Kidney (tissue), 13 donors: ENCODE measurements at regions not wholly inside any gene's neighbourhood (a gene's known extent, or its start where the extent isn't known, plus 50 kb on each side); places are given as distances from the start of the nearest gene placed in this dataset.

Experiments
- DNase-seq, 5 donors: peaks; one replicate each; pipeline ENCODE4 v3.0.0-alpha.2; 2013 to 2020
- FAIRE-seq: peaks from 2 replicates; lab custom pipeline; 2012; peaks lifted over from hg19 to GRCh38; lab: Jason Lieb, UNC
- H3K27ac ChIP-seq, 2 donors: one replicate each; pipeline ENCODE4 v1.7.0; 2013; ENCODE audit warnings: low read depth in 2 of 2, low read length in 2 of 2, inconsistent platforms in 1 of 2
- H3K27me3 ChIP-seq: one replicate; pipeline ENCODE4 v1.7.1; 2013; ENCODE audit warnings: low read length, inconsistent platforms; ENCODE audit not compliant: control insufficient read depth, insufficient read depth
- H3K36me3 ChIP-seq, 3 donors: one replicate each; pipeline versions ENCODE4 v1.7.0 to v1.7.1; 2013; ENCODE audit warnings: low read length in 3 of 3, control low read depth in 1 of 3, inconsistent platforms in 1 of 3; ENCODE audit not compliant: insufficient read depth in 3 of 3, control insufficient read depth in 2 of 3
- H3K4me1 ChIP-seq, 3 donors: one replicate each; pipeline versions ENCODE4 v1.7.0 to v1.7.1; 2013; ENCODE audit warnings: low read length in 3 of 3, inconsistent platforms in 1 of 3, low read depth in 1 of 3; ENCODE audit not compliant: control insufficient read depth in 2 of 3, insufficient read depth in 2 of 3
- H3K4me3 ChIP-seq, 3 donors: one replicate each; pipeline versions ENCODE4 v1.7.0 to v1.8.1; 2013; ENCODE audit warnings: low read length in 3 of 3, control low read depth in 1 of 3, inconsistent platforms in 1 of 3
- H3K9ac ChIP-seq, 3 donors: one replicate each; pipeline versions ENCODE4 v1.7.0 to v1.7.1; 2013; ENCODE audit warnings: low read length in 3 of 3, control low read depth in 1 of 3, inconsistent platforms in 1 of 3
- H3K9me3 ChIP-seq, 3 donors: one replicate each; pipeline versions ENCODE4 v1.7.0 to v1.7.1; 2013; ENCODE audit warnings: low read length in 3 of 3, control low read depth in 1 of 3, inconsistent platforms in 1 of 3; ENCODE audit not compliant: control insufficient read depth in 2 of 3, insufficient read depth in 1 of 3
- intact Hi-C: fragments of 100-400 bp; cut with DNase I; formaldehyde crosslinking; loops from one replicate; pipeline ENCODE4 v1.11.1; 2022
- TF ChIP-seq, protein P1 (sequence below): IDR thresholded peaks from 3 replicates; pipeline ENCODE4 v1.5.1; 2012; ENCODE audit warnings: mild to moderate bottlenecking, moderate library complexity, borderline replicate concordance; ENCODE audit not compliant: insufficient read depth; ENCODE audit errors: extremely low read depth
- donor health status: control.
- donor health status: control.
- donor health status: control.
- donor health status: control.
- donor health status: control.
- donor health status: DM: yes; HTN: yes; CAD: no.
- donor health status: Normal renal cell carcinoma (clear cell type).

DNA sequence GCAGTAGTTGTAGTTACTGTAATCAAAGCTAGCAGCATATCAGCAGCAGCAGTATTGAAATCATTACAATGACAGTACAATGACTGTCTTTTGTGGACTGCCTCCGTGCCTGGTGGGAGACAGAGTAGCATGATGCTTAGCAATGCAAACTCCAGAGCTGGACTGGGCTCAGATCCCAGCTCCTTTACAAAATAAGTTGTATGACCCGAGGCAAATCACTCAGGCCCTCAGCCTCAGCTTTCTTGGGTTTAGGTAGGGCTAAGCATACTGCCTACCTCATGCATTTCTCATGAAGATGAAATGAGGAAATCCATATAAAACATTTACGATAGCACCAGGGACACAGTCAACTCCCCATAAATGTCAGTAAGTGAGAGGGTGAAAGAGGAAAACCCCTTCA is 170.7 kb downstream of the TTC32 start:
- Histone ChIP-seq H3K27me3 (no peaks in the 10 kb centered on the region), H3K27ac (no peak overlapping the region), H3K4me1 (peaks cover 0 to 7% (median 0%) of the 10 kb centered on the region in 3 donors), H3K9ac (no peak overlapping the region), H3K9me3 (no peaks in the 10 kb centered on the region), H3K36me3 (no peaks in the 10 kb centered on the region), H3K4me3 (no peak overlapping the region)
- no peak for FAIRE-seq
- TF ChIP-seq, protein P1, sequence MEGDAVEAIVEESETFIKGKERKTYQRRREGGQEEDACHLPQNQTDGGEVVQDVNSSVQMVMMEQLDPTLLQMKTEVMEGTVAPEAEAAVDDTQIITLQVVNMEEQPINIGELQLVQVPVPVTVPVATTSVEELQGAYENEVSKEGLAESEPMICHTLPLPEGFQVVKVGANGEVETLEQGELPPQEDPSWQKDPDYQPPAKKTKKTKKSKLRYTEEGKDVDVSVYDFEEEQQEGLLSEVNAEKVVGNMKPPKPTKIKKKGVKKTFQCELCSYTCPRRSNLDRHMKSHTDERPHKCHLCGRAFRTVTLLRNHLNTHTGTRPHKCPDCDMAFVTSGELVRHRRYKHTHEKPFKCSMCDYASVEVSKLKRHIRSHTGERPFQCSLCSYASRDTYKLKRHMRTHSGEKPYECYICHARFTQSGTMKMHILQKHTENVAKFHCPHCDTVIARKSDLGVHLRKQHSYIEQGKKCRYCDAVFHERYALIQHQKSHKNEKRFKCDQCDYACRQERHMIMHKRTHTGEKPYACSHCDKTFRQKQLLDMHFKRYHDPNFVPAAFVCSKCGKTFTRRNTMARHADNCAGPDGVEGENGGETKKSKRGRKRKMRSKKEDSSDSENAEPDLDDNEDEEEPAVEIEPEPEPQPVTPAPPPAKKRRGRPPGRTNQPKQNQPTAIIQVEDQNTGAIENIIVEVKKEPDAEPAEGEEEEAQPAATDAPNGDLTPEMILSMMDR: no peak
- DNase-seq: no peak
- intact Hi-C loops: no loop called here

- no peaks in the 10 kb centered on the region for H3K27me3 ChIP-seq
- DNase-seq (no peak), FAIRE-seq (no peak)
- no peak overlapping the region for H3K9ac ChIP-seq
- H3K4me1 ChIP-seq: peaks cover 0 to 7% (median 0%) of the 10 kb centered on the region in 3 donors
- intact Hi-C loops: no loop called here
- H3K9me3 ChIP-seq: no peaks in the 10 kb centered on the region
- no peak overlapping the region for H3K27ac ChIP-seq
- H3K4me3 ChIP-seq: no peak overlapping the region
- TF ChIP-seq, protein P1: no peak
- no peaks in the 10 kb centered on the region for H3K36me3 ChIP-seq
These were observed 173.7 kb downstream of the TTC32 start for GRCh38 chr2:19728125-19728524.

DNA sequence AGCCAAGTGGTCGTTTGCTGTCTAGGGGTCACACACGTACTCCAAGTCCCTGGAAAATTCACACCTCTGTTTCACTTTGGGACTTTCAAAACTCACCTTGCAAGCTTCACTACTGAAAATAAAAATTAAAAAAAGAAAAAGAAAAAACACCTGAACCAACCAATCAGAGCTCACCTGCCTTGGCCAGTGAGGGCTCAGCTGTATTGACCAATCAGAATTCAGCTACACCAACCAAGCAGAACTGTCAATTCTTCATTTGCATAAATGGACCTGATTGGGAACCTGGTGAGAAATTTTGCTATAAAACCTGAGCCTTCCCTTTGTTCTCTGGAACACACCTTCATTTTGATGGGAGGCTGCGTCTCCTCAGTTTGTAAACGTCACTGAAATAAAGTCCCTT is 176.4 kb downstream of the TTC32 start:
- no peaks in the 10 kb centered on the region for H3K9me3 ChIP-seq
- no peak overlapping the region for H3K4me3 ChIP-seq
- no peaks in the 10 kb centered on the region for H3K36me3 ChIP-seq
- no peak for DNase-seq
- no peaks in the 10 kb centered on the region for H3K27me3 ChIP-seq
- peaks cover 0 to 7% (median 0%) of the 10 kb centered on the region in 3 donors for H3K4me1 ChIP-seq
- intact Hi-C loops: no loop called here
- FAIRE-seq: no peak
- H3K9ac ChIP-seq: no peak overlapping the region
- TF ChIP-seq, protein P1: no peak
- no peak overlapping the region for H3K27ac ChIP-seq

DNA sequence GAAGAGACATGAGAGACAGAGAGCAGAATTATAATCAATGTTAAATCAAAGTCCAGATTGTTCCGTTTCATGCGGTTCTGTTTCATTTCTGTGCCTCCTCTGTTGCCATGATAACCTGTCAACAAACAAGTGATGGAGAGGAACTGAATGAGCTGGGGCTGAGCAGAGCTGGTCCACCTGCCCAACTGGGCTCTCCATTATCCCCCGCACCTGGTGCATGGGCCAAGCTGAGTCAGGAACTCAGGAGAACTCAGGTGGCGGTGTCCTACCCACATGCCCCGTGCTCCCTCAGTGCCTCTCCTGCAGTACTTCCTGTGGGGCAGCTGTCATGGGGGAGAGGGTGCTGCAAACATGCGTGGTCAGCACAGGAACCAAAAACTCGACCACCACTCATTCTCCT is 178.8 kb downstream of the TTC32 start:
- no peak overlapping the region for H3K27ac ChIP-seq
- no peak for FAIRE-seq

More for the DNA sequence above, 178.8 kb downstream of the TTC32 start:
- Histone ChIP-seq H3K9ac (no peak overlapping the region), H3K4me1 (no peaks in the 10 kb centered on the region), H3K9me3 (no peaks in the 10 kb centered on the region), H3K36me3 (no peaks in the 10 kb centered on the region), H3K27me3 (no peaks in the 10 kb centered on the region), H3K4me3 (no peak overlapping the region)
- TF ChIP-seq, protein P1: no peak
- no peak for DNase-seq
- intact Hi-C loops: no loop called here
